ENCODE measurements at regions not wholly inside any gene's neighbourhood (a gene's known extent, or its start where the extent isn't known, plus 50 kb on each side); places are given as distances from the start of the nearest gene placed in this dataset.

DNA sequence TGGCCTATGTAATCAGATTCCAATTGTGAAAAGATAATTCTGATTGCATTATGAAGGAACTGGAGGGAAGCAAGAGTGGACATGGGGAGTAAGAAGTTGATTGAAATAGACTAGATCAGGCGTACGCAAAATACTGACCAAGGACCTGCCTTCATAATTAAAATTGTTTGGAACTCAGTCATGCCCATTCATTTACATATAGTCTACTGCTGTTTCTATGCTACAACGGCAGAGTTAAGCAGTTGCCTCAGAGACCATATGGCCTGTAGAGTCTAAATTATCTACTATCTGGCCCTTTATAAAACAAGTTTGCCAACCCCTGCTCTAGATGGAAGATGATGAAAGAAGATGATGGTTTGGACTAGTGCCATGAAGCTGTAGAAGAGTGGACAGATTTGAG, 170.0 kb upstream of the ARID2 start (continued):
- no peak for TF ChIP-seq GABPA (IDR thresholded peaks at IDR 0.05; ENCODE audit: low read depth)
- TF ChIP-seq TAF1 (IDR thresholded peaks at IDR 0.05; ENCODE audit: borderline replicate concordance, low read depth, low read length) = no peak
- no peak for TF ChIP-seq TCF12 (IDR thresholded peaks at IDR 0.05)
- TF ChIP-seq IRF3 (IDR thresholded peaks at IDR 0.05; ENCODE audit: low read depth, low read length) = no peak
- TF ChIP-seq, protein P1, sequence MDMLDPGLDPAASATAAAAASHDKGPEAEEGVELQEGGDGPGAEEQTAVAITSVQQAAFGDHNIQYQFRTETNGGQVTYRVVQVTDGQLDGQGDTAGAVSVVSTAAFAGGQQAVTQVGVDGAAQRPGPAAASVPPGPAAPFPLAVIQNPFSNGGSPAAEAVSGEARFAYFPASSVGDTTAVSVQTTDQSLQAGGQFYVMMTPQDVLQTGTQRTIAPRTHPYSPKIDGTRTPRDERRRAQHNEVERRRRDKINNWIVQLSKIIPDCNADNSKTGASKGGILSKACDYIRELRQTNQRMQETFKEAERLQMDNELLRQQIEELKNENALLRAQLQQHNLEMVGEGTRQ (IDR thresholded peaks at IDR 0.05; ENCODE audit: borderline replicate concordance, low read depth, low read length) = no peak
- no peak for TF ChIP-seq POLR2AphosphoS5 (IDR thresholded peaks at IDR 0.05; ENCODE audit: low read depth, low read length)
- TF ChIP-seq EP300 (IDR thresholded peaks at IDR 0.05; ENCODE audit: borderline replicate concordance in 1 of 2, low read depth in 1 of 2, low read length in 1 of 2) = no peak
- TF ChIP-seq FOXJ3 (CRISPR knock-in tag; IDR thresholded peaks at IDR 0.05) = no peak
- TF ChIP-seq YY1 (IDR thresholded peaks at IDR 0.05; ENCODE audit: low read depth) = no peak
- no peak for TF ChIP-seq SIN3A (IDR thresholded peaks at IDR 0.05; ENCODE audit: borderline replicate concordance, low read depth, low read length)
- no peak for TF ChIP-seq TEAD4 (IDR thresholded peaks at IDR 0.05; ENCODE audit: borderline replicate concordance, insufficient read depth)
- TF ChIP-seq, protein P2, sequence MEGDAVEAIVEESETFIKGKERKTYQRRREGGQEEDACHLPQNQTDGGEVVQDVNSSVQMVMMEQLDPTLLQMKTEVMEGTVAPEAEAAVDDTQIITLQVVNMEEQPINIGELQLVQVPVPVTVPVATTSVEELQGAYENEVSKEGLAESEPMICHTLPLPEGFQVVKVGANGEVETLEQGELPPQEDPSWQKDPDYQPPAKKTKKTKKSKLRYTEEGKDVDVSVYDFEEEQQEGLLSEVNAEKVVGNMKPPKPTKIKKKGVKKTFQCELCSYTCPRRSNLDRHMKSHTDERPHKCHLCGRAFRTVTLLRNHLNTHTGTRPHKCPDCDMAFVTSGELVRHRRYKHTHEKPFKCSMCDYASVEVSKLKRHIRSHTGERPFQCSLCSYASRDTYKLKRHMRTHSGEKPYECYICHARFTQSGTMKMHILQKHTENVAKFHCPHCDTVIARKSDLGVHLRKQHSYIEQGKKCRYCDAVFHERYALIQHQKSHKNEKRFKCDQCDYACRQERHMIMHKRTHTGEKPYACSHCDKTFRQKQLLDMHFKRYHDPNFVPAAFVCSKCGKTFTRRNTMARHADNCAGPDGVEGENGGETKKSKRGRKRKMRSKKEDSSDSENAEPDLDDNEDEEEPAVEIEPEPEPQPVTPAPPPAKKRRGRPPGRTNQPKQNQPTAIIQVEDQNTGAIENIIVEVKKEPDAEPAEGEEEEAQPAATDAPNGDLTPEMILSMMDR (IDR thresholded peaks at IDR 0.05) = no peak

GRCh38 chr12:45560689-45561088, 168.8 kb upstream of the ARID2 start:
- Histone ChIP-seq H4K20me1 (ENCODE audit: insufficient read depth) (no peaks in the 10 kb centered on the region), H3K9me2 (no peaks in the 10 kb centered on the region; the same call in 1 of the 2 replicates), H3K9ac (no peak overlapping the region), H3F3A (replicated peaks; ENCODE audit: insufficient read depth) (no peaks in the 10 kb centered on the region), H3K4me3 (ENCODE audit: low read depth in 2 of 2, low read length in 1 of 2) (no peak overlapping the region), H3K36me3 (replicated peaks in 1 of 2; ENCODE audit: control insufficient read depth in 1 of 2, insufficient read depth in 2 of 2, low read length in 1 of 2) (no peaks in the 10 kb centered on the region), H3K9me3 (no peaks in the 10 kb centered on the region), H3K27ac (ENCODE audit: low read depth in 2 of 2, low read length in 1 of 2) (no peak overlapping the region), H3K4me1 (ENCODE audit: control insufficient read depth in 1 of 2, insufficient read depth in 2 of 2, low read depth in 1 of 2, low read length in 1 of 2) (no peaks in the 10 kb centered on the region; a peak in 1 of 4 replicates), H2AFZ (ENCODE audit: low read depth) (no peak overlapping the region), H3K4me2 (no peak overlapping the region), H3K79me2 (ENCODE audit: insufficient read depth) (no peaks in the 10 kb centered on the region), H3K27me3 (ENCODE audit: insufficient read depth) (no peaks in the 10 kb centered on the region)
- no peak for DNase-seq
- ChIA-PET POLR2A (no interaction called here), CTCF (no interaction called here)
- 67% methylated on average over 4 of the region's 4 CpGs for WGBS (ENCODE audit: low lambda C conversion rate)
- no peak for TF ChIP-seq GABPA (IDR thresholded peaks at IDR 0.05; ENCODE audit: low read depth)
- TF ChIP-seq MEF2A (IDR thresholded peaks at IDR 0.05; ENCODE audit: borderline replicate concordance, low read depth) = no peak
- TF ChIP-seq FOXJ3 (CRISPR knock-in tag; IDR thresholded peaks at IDR 0.05) = no peak
- TF ChIP-seq, protein P3, sequence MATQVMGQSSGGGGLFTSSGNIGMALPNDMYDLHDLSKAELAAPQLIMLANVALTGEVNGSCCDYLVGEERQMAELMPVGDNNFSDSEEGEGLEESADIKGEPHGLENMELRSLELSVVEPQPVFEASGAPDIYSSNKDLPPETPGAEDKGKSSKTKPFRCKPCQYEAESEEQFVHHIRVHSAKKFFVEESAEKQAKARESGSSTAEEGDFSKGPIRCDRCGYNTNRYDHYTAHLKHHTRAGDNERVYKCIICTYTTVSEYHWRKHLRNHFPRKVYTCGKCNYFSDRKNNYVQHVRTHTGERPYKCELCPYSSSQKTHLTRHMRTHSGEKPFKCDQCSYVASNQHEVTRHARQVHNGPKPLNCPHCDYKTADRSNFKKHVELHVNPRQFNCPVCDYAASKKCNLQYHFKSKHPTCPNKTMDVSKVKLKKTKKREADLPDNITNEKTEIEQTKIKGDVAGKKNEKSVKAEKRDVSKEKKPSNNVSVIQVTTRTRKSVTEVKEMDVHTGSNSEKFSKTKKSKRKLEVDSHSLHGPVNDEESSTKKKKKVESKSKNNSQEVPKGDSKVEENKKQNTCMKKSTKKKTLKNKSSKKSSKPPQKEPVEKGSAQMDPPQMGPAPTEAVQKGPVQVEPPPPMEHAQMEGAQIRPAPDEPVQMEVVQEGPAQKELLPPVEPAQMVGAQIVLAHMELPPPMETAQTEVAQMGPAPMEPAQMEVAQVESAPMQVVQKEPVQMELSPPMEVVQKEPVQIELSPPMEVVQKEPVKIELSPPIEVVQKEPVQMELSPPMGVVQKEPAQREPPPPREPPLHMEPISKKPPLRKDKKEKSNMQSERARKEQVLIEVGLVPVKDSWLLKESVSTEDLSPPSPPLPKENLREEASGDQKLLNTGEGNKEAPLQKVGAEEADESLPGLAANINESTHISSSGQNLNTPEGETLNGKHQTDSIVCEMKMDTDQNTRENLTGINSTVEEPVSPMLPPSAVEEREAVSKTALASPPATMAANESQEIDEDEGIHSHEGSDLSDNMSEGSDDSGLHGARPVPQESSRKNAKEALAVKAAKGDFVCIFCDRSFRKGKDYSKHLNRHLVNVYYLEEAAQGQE (IDR thresholded peaks at IDR 0.05; ENCODE audit: low read depth, low read length) = no peak
- TF ChIP-seq ELF1 (IDR thresholded peaks at IDR 0.05) = no peak
- TF ChIP-seq FOXM1 (IDR thresholded peaks at IDR 0.05; ENCODE audit: low read depth) = no peak
- TF ChIP-seq TCF12 (IDR thresholded peaks at IDR 0.05) = no peak
- no peak for TF ChIP-seq FOSL2 (IDR thresholded peaks at IDR 0.05; ENCODE audit: borderline replicate concordance, low read depth)
- no peak for TF ChIP-seq CHD2 (IDR thresholded peaks at IDR 0.05; ENCODE audit: low read length, partially characterized antibody)
- no peak for TF ChIP-seq TEAD4 (IDR thresholded peaks at IDR 0.05; ENCODE audit: borderline replicate concordance, insufficient read depth)
- TF ChIP-seq, protein P2 (IDR thresholded peaks at IDR 0.05) = no peak
- no peak for TF ChIP-seq EP300 (IDR thresholded peaks at IDR 0.05; ENCODE audit: borderline replicate concordance in 1 of 2, low read depth in 1 of 2, low read length in 1 of 2)
- no peak for TF ChIP-seq RFX5 (IDR thresholded peaks at IDR 0.05; ENCODE audit: low read length)
- TF ChIP-seq EZH2phosphoT487 (IDR thresholded peaks at IDR 0.05; ENCODE audit: borderline replicate concordance, low read depth) = no peak
- no peak for TF ChIP-seq YY1 (IDR thresholded peaks at IDR 0.05; ENCODE audit: low read depth)
- TF ChIP-seq RCOR1 (IDR thresholded peaks at IDR 0.05; ENCODE audit: low read length) = no peak
- no peak for TF ChIP-seq SMC3 (IDR thresholded peaks at IDR 0.05; ENCODE audit: low read depth, low read length)

Data from SK-N-SH (cell line).